ENCODE measurements at regions not wholly inside any gene's neighbourhood (a gene's known extent, or its start where the extent isn't known, plus 50 kb on each side); places are given as distances from the start of the nearest gene placed in this dataset.

DNA sequence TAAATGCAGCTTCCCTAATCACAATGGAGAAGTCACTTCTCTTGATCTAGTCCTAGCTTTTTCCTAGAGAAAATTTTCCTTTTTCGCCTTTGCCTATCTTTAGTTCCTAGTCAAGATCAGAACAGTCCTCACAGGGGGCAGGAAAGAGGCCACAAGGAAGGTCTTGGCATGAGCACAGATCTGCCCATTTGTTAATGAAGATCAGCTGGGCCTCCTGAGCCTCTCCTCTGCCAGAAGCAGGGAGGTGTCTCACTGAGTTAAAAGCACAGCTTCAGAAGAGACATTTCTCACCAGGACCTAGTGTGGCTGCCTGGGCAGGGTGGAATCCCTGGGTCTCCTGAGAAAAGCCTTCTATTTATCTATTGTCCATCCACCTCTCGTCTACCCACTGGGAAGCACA lies 357.8 kb downstream of the TMEM38B start:
- TF ChIP-seq, protein P1, sequence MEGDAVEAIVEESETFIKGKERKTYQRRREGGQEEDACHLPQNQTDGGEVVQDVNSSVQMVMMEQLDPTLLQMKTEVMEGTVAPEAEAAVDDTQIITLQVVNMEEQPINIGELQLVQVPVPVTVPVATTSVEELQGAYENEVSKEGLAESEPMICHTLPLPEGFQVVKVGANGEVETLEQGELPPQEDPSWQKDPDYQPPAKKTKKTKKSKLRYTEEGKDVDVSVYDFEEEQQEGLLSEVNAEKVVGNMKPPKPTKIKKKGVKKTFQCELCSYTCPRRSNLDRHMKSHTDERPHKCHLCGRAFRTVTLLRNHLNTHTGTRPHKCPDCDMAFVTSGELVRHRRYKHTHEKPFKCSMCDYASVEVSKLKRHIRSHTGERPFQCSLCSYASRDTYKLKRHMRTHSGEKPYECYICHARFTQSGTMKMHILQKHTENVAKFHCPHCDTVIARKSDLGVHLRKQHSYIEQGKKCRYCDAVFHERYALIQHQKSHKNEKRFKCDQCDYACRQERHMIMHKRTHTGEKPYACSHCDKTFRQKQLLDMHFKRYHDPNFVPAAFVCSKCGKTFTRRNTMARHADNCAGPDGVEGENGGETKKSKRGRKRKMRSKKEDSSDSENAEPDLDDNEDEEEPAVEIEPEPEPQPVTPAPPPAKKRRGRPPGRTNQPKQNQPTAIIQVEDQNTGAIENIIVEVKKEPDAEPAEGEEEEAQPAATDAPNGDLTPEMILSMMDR (IDR thresholded peaks at IDR 0.05): no peak
- TF ChIP-seq POLR2A (IDR thresholded peaks at IDR 0.05): no peak

Measured in heart left ventricle (tissue), 13 donors.